D721Med (cell line): ENCODE measurements at regions not wholly inside any gene's neighbourhood (a gene's known extent, or its start where the extent isn't known, plus 50 kb on each side); places are given as distances from the start of the nearest gene placed in this dataset.

Experiments used
- DNase-seq: peaks from one replicate; pipeline ENCODE4 v3.0.0; 2011; ENCODE audit warnings: low spot score; ENCODE audit not compliant: insufficient read length
- FAIRE-seq: peaks from 2 replicates; lab custom pipeline; 2011; peaks lifted over from hg19 to GRCh38; lab: Jason Lieb, UNC
- CTCF ChIP-seq: IDR thresholded peaks from 2 replicates; pipeline ENCODE4 v1.5.1; 2012; ENCODE audit warnings: mild to moderate bottlenecking, control low read depth; ENCODE audit not compliant: insufficient read depth; ENCODE audit errors: missing control alignments

GRCh38 chr15:98513428-98513986 is 134.8 kb upstream of the IGF1R start:
- no peak for FAIRE-seq
- DNase-seq: no peak
- no peak for TF ChIP-seq CTCF

- DNase-seq: no peak
- no peak for FAIRE-seq
- no peak for TF ChIP-seq CTCF
These were observed 134.2 kb upstream of the IGF1R start for GRCh38 chr15:98514034-98514622.

GRCh38 chr15:98518823-98519561 is 129.3 kb upstream of the IGF1R start:
- FAIRE-seq (no peak), DNase-seq (peak; percentile 33)
- peak; percentile 65 for TF ChIP-seq CTCF

GRCh38 chr15:98519767-98520550 is 128.4 kb upstream of the IGF1R start:
- FAIRE-seq (no peak), DNase-seq (no peak)

GRCh38 chr15:98522127-98522526 is 126.2 kb upstream of the IGF1R start:
- FAIRE-seq: no peak
- no peak for TF ChIP-seq CTCF
- no peak for DNase-seq

More at GRCh38 chr15:98519767-98520550, 128.4 kb upstream of the IGF1R start:
- TF ChIP-seq CTCF: no peak

GRCh38 chr15:98523912-98524662 is 124.3 kb upstream of the IGF1R start:
- TF ChIP-seq CTCF: no peak
- FAIRE-seq (no peak), DNase-seq (no peak)
